Lower leg skin (tissue), 4 donors: ENCODE measurements at regions not wholly inside any gene's neighbourhood (a gene's known extent, or its start where the extent isn't known, plus 50 kb on each side); places are given as distances from the start of the nearest gene placed in this dataset.
"Not testable (repeated sequence)": the region's sequence is repeated elsewhere in the genome, so short reads cannot be mapped to it uniquely, and the experiment has no call there.

Experiments used
- DNase-seq, 2 donors: peaks; one replicate each; pipeline ENCODE4 v3.0.0-alpha.2; 2019; ENCODE audit warnings: low spot score in 2 of 2
- H3K4me3 ChIP-seq: fragments of 200-600 bp; sonication (generic); 2 replicates; pipeline ENCODE4 v1.5.1; 2017; ENCODE audit warnings: mild to moderate bottlenecking, low read depth; ENCODE audit not compliant: poor library complexity, severe bottlenecking
- POLR2A ChIP-seq, 2 donors: fragments of 450-650 bp; IDR thresholded peaks; one replicate each; pipeline ENCODE4 v1.6.1; 2016 to 2017; ENCODE audit warnings: antibody characterized with exemption in 2 of 2, mild to moderate bottlenecking in 1 of 2, moderate library complexity in 1 of 2
- WGBS, 2 donors: methylation state at CpG; one replicate each; pipeline ENCODE4 v1.1.5; 2018; 5-methylcytosine and 5-hydroxymethylcytosine counted together
- intact Hi-C: fragments of 100-400 bp; cut with DNase I; formaldehyde crosslinking; loops from one replicate; pipeline ENCODE4 v1.15.0; 2023; ENCODE audit warnings: low total_unique reads
- TF ChIP-seq, protein P1 (sequence below), 3 donors: fragments of 450-650 bp; IDR thresholded peaks; one replicate each; pipeline ENCODE4 v1.5.1; 2016; ENCODE audit warnings: antibody characterized with exemption in 3 of 3, mild to moderate bottlenecking in 3 of 3, moderate library complexity in 2 of 3

DNA sequence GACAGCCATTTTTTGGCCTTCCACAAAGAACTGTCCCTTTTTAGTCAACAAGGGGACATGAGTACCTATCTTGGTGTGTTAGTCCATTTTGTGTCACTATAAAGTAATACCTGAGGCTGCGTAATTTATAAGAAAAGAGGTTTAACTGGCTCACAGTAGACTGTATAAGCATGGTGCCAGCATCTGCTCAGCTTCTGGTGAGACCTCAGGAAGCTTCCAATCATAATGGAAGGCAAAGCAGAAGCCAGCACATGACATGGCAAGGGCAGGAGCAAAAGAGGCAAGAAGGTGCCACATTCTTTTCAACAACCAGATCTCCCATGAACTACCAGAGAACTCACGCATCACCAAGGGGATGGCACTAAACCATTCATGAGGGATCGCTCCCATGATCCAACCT is 66.1 kb upstream of the VGLL4 start:
- H3K4me3 ChIP-seq = no peak overlapping the region
- intact Hi-C loops = loop anchor here (5.0 kb wide), 1 partner anchor 1578 kb away; no protein-coding TSS in a partner anchor
- DNase-seq = no peak
- no peak for TF ChIP-seq POLR2A (IDR thresholded peaks at IDR 0.05)
- TF ChIP-seq, protein P1, sequence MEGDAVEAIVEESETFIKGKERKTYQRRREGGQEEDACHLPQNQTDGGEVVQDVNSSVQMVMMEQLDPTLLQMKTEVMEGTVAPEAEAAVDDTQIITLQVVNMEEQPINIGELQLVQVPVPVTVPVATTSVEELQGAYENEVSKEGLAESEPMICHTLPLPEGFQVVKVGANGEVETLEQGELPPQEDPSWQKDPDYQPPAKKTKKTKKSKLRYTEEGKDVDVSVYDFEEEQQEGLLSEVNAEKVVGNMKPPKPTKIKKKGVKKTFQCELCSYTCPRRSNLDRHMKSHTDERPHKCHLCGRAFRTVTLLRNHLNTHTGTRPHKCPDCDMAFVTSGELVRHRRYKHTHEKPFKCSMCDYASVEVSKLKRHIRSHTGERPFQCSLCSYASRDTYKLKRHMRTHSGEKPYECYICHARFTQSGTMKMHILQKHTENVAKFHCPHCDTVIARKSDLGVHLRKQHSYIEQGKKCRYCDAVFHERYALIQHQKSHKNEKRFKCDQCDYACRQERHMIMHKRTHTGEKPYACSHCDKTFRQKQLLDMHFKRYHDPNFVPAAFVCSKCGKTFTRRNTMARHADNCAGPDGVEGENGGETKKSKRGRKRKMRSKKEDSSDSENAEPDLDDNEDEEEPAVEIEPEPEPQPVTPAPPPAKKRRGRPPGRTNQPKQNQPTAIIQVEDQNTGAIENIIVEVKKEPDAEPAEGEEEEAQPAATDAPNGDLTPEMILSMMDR (IDR thresholded peaks at IDR 0.05) = no peak
- WGBS, 2 donors = 97 to 99% methylated on average over 3 of the region's 3 CpGs

DNA sequence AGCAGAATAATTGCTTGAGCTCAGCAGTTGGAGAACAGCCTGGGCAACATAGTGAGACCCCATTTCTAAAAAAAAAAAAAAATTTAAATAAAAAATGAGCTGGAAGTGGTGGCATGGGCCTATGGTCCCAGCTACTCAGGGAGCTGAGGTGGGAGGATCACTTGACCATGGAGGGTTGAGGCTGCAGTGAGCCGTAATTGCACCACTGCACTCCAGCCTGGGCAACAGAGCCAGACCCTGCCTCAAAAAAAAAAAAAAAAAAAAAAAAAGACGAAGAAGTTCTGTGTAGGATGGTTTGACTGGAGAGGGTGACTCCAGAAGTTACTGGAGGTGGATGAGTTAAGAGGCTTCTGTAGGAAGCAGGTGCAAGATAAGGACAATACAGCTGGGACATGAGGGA is 63.4 kb upstream of the VGLL4 start:
- 94 to 100% methylated on average over 2 of the region's 2 CpGs for WGBS, 2 donors
- H3K4me3 ChIP-seq, DNase-seq, intact Hi-C loops: not testable (repeated sequence)

DNA sequence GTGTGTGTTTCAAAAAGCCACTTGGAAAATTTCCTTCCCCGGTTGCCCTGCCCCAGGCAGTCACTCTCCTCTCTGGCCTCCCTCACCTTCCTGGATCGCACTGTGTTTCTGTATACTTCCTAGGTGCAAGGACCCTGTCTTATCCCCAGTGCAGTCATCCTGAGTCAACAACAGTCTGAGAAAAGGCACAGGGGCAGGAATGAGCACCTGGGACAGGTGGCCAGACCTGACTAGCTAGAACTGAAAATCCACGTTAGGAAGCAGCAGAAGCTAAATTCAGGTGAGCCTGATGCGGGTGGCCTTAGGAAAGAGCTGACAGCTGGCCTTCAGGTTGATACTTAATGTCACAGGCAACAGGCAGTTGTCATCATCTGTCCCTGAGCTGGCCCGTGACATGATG is 62.9 kb upstream of the VGLL4 start:
- 88 to 89% methylated on average over 5 of the region's 5 CpGs for WGBS, 2 donors
- no peak for DNase-seq
- intact Hi-C loops = no loop called here
- no peak overlapping the region for H3K4me3 ChIP-seq
- TF ChIP-seq, protein P1 (IDR thresholded peaks at IDR 0.05) = no peak
- TF ChIP-seq POLR2A (IDR thresholded peaks at IDR 0.05) = no peak

DNA sequence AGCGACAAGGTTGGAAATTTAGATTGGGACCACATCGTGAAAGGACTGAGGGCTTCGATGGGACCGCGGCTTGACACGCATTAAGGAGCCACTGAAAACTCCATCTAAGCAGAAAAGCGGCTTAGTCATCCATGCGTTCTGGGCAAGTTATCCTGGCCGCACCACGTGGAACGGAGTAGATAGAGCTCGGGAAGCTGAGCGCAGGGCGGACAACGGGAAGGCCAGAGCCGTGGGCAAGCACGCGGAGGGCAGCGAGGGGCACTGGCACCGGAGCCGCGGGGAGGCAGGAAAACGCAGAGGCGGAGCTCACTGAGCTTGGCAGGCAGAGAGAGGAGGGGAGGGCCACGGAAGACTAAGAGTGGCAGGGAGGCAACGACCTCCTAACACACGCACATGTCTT is 61.3 kb upstream of the VGLL4 start:
- intact Hi-C loops = no loop called here
- WGBS, 2 donors = 85 to 89% methylated on average over 27 of the region's 27 CpGs
- H3K4me3 ChIP-seq = no peak overlapping the region
- TF ChIP-seq POLR2A (IDR thresholded peaks at IDR 0.05) = no peak
- TF ChIP-seq, protein P1 (IDR thresholded peaks at IDR 0.05) = no peak
- no peak for DNase-seq

DNA sequence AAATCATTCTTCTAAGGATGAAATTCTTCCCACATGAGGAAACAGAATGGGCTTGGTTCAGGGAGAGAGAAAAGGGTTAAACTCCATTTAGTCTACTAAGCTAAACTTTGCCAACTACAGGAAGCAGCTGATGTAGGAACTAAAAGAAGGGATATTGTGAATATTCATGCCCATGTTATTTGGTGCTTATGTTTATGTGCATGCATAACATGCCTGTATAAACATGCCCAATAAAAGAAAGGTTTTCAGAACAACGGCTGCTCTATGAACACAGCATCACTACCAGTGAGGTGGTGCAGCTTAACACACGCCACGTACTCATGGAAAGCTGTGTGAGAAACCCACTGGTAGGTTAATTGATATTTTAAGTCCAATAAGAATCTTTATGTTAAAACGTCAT is 59.4 kb upstream of the VGLL4 start:
- TF ChIP-seq, protein P1 (IDR thresholded peaks at IDR 0.05) = no peak
- no peak for TF ChIP-seq POLR2A (IDR thresholded peaks at IDR 0.05)
- no peak overlapping the region for H3K4me3 ChIP-seq
- intact Hi-C loops = no loop called here
- DNase-seq = no peak
- 39 to 56% methylated on average over 4 of the region's 4 CpGs for WGBS, 2 donors

DNA sequence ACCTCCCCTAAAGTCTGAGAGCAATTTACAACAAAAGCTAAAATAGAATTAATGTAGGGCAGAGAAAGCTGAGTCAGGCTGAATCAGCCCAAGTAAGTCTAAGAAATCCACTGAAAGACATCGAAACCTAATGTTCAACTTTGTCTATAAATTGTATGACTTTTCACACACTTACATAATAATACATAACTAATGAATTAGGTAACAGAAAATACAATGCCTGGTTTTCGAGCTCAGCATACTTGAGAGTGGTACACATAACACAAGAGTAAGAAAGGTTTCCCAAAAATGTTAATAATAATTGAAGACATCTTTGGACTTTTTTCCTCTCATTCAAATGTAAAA is 55.3 kb upstream of the VGLL4 start:
- intact Hi-C loops = no loop called here
- DNase-seq = no peak
- no peak for TF ChIP-seq POLR2A (IDR thresholded peaks at IDR 0.05)
- TF ChIP-seq, protein P1 (IDR thresholded peaks at IDR 0.05) = no peak
- 67 to 80% methylated on average over 2 of the region's 2 CpGs for WGBS, 2 donors
- no peak overlapping the region for H3K4me3 ChIP-seq
